Suprapubic skin (tissue), 4 donors: ENCODE measurements at regions not wholly inside any gene's neighbourhood (a gene's known extent, or its start where the extent isn't known, plus 50 kb on each side); places are given as distances from the start of the nearest gene placed in this dataset.

Experiments
- DNase-seq, 2 donors: peaks; one replicate each; pipeline ENCODE4 v3.0.0-alpha.2; 2019; ENCODE audit warnings: low spot score in 2 of 2
- H3K27ac ChIP-seq: fragments of 200-600 bp; sonication (generic); one replicate; pipeline ENCODE4 v1.5.1; 2019
- H3K27me3 ChIP-seq: fragments of 200-600 bp; sonication (generic); one replicate; pipeline ENCODE4 v1.5.1; 2019
- H3K36me3 ChIP-seq: fragments of 200-600 bp; sonication (generic); one replicate; pipeline ENCODE4 v1.5.1; 2019
- H3K4me1 ChIP-seq: fragments of 200-600 bp; sonication (generic); one replicate; pipeline ENCODE4 v1.5.1; 2019
- H3K4me3 ChIP-seq: fragments of 200-600 bp; sonication (generic); one replicate; pipeline ENCODE4 v1.5.1; 2019; ENCODE audit warnings: mild to moderate bottlenecking
- H3K9me3 ChIP-seq: fragments of 200-600 bp; sonication (generic); one replicate; pipeline ENCODE4 v1.5.1; 2019
- CTCF ChIP-seq, 2 donors: fragments of 200-600 bp in 1 of 2; fragments of 450-650 bp in 1 of 2; sonication (generic) in 1 of 2; IDR thresholded peaks; one replicate each; pipeline ENCODE4 v1.5.1; 2016 to 2019; ENCODE audit warnings: antibody characterized with exemption in 2 of 2, mild to moderate bottlenecking in 1 of 2, moderate library complexity in 1 of 2
- EP300 ChIP-seq: sonication (generic); formaldehyde crosslinking; IDR thresholded peaks from one replicate; pipeline ENCODE4 v1.6.1; 2017; ENCODE audit warnings: antibody characterized with exemption
- POLR2A ChIP-seq, 2 donors: fragments of 450-650 bp; IDR thresholded peaks; one replicate each; pipeline ENCODE4 v1.6.1; 2017; ENCODE audit warnings: antibody characterized with exemption in 2 of 2, mild to moderate bottlenecking in 2 of 2, moderate library complexity in 2 of 2
- POLR2AphosphoS5 ChIP-seq, 3 donors: sonication (generic); formaldehyde crosslinking; IDR thresholded peaks; one replicate each; pipeline ENCODE4 v1.6.1; 2017; ENCODE audit warnings: antibody characterized with exemption in 3 of 3
- WGBS: methylation state at CpG from one replicate; pipeline ENCODE4 v1.1.5; 2018; 5-methylcytosine and 5-hydroxymethylcytosine counted together

GRCh38 chr6:122859676-122860075, 70.6 kb downstream of the SMPDL3A start:
- Histone ChIP-seq H3K4me3 (no peak overlapping the region), H3K9me3 (no peaks in the 10 kb centered on the region), H3K27ac (no peak overlapping the region), H3K4me1 (no peaks in the 10 kb centered on the region), H3K27me3 (no peaks in the 10 kb centered on the region), H3K36me3 (no peaks in the 10 kb centered on the region)
- WGBS = 83% methylated on average over 6 of the region's 6 CpGs
- TF ChIP-seq EP300 (no peak), CTCF (IDR thresholded peaks at IDR 0.05) (no peak), POLR2AphosphoS5 (IDR thresholded peaks at IDR 0.05) (no peak), POLR2A (IDR thresholded peaks at IDR 0.05) (no peak)
- DNase-seq = no peak

DNA sequence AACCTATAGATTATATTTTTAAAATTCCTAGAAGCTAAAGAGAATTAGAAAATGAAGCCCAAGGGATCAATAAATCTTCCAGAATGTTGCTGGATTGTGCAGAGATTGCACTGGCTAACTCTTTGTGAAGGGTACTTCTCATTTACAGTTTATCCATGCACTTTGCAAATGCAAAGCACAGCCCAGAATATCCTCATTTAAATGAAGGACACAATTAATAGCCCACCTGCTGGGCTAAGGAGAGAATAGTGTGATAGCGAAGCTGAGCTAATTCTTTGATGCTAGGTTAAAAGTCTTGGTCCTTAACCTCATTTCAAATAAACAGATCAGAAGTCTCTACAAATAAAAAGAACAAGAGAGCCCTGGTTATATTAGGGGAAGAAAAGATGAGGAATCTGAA, 72.5 kb downstream of the SMPDL3A start:
- H3K36me3 ChIP-seq = no peaks in the 10 kb centered on the region
- no peaks in the 10 kb centered on the region for H3K9me3 ChIP-seq
- no peak overlapping the region for H3K4me3 ChIP-seq
- H3K27ac ChIP-seq = no peak overlapping the region
- H3K4me1 ChIP-seq = no peaks in the 10 kb centered on the region
- WGBS = 45% methylated on average over 1 of the region's 1 CpG
- DNase-seq = no peak
- TF ChIP-seq POLR2A (IDR thresholded peaks at IDR 0.05) (no peak), CTCF (IDR thresholded peaks at IDR 0.05) (no peak)
- H3K27me3 ChIP-seq = no peaks in the 10 kb centered on the region

DNA sequence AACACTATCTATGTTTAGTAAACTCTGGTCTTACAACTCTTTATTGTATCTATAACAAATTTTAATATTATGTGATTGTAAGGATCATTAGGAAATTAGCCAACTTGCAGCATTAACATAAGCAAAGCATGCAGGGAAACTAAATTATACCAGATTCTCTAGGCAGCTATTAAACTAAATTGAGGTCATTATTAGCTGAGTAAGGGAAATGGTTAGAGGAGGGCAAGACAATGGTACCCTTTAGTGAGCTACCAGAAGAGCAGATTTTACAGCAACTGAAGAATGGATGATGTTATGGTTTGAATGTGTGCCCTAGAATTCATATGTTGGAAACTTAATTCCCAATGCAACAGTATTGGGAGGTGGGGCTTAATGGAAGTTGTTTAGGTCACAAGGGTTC, 79.1 kb downstream of the SMPDL3A start:
- H3K9me3 ChIP-seq = no peaks in the 10 kb centered on the region
- TF ChIP-seq POLR2A (IDR thresholded peaks at IDR 0.05) = no peak
- H3K27me3 ChIP-seq = no peaks in the 10 kb centered on the region

DNA sequence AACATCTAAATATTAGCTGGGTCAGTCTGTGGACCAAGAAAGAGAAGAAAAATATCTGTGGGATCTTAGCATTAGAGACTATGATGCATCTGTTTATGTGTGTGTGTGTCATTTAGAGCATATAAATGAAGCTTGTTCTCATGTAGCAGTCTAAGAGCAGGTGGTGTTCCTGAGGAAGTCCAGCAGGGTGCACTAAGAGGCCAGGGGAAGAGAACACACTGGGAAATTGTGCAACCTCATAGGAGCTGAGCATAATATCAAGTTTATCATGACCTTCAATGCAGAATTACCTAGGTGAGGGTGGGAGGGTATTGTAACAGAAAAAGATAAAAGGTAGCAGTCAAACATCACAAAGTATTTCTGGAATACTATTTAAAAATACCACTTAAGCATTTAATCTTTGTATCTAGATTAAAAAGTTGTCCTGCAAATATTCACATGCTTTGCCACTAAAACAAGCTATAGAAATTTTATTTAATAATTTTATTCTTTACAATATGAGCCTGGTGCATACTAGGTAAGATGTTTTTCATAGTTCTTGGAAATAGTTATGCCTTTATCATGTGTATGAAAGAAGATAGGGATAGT, 80.5 kb downstream of the SMPDL3A start:
- H3K4me3 ChIP-seq = no peak overlapping the region
- no peak overlapping the region for H3K27ac ChIP-seq
- TF ChIP-seq EP300 (no peak), POLR2AphosphoS5 (IDR thresholded peaks at IDR 0.05) (no peak), CTCF (IDR thresholded peaks at IDR 0.05) (peak; percentile 11 to 45)
- no peaks in the 10 kb centered on the region for H3K4me1 ChIP-seq
- no peaks in the 10 kb centered on the region for H3K9me3 ChIP-seq
- H3K36me3 ChIP-seq = no peaks in the 10 kb centered on the region
- no peaks in the 10 kb centered on the region for H3K27me3 ChIP-seq
- DNase-seq = no peak

More for the DNA sequence above, 79.1 kb downstream of the SMPDL3A start:
- H3K4me3 ChIP-seq = no peak overlapping the region
- H3K36me3 ChIP-seq = no peaks in the 10 kb centered on the region
- no peaks in the 10 kb centered on the region for H3K4me1 ChIP-seq
- DNase-seq = no peak
- no peak overlapping the region for H3K27ac ChIP-seq

DNA sequence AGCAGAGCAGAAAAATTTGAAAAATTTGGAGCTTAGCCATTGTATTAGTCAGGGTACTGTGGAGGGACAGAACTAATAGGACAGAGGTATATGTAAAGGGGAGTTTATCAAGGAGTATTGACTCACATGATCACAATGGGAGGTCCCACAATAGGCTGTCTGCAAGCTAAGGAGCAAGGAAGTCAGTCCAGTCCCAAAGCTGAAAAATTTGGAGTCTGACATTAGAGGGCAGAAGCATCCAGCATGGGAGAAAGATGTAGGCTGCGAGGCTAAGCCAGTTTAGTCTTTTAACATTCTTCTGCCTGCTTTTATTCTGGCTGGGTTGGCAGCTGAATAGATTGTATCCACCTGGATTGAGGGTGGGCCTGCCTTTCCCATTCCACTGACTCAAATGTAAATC, 82.0 kb downstream of the SMPDL3A start:
- no peaks in the 10 kb centered on the region for H3K27me3 ChIP-seq
- H3K9me3 ChIP-seq = no peaks in the 10 kb centered on the region
- H3K4me3 ChIP-seq = no peak overlapping the region
- DNase-seq = no peak
- TF ChIP-seq POLR2AphosphoS5 (IDR thresholded peaks at IDR 0.05) (no peak), EP300 (no peak), CTCF (IDR thresholded peaks at IDR 0.05) (no peak), POLR2A (IDR thresholded peaks at IDR 0.05) (no peak)
- WGBS = 86% methylated on average over 1 of the region's 1 CpG
- H3K36me3 ChIP-seq = no peaks in the 10 kb centered on the region
- no peak overlapping the region for H3K27ac ChIP-seq
- no peaks in the 10 kb centered on the region for H3K4me1 ChIP-seq

- H3K4me1 ChIP-seq = no peaks in the 10 kb centered on the region
- WGBS = 91% methylated on average over 4 of the region's 4 CpGs
- no peak for TF ChIP-seq EP300
- TF ChIP-seq CTCF (IDR thresholded peaks at IDR 0.05) = no peak
- no peak for TF ChIP-seq POLR2AphosphoS5 (IDR thresholded peaks at IDR 0.05)
- TF ChIP-seq POLR2A (IDR thresholded peaks at IDR 0.05) = no peak
Observed at GRCh38 chr6:122872311-122872710, 83.3 kb downstream of the SMPDL3A start.

More at GRCh38 chr6:122872311-122872710, 83.3 kb downstream of the SMPDL3A start:
- no peak overlapping the region for H3K4me3 ChIP-seq
- no peaks in the 10 kb centered on the region for H3K9me3 ChIP-seq
- H3K36me3 ChIP-seq = no peaks in the 10 kb centered on the region
- H3K27ac ChIP-seq = no peak overlapping the region
- H3K27me3 ChIP-seq = no peaks in the 10 kb centered on the region
- DNase-seq = no peak
